SK-N-SH (cell line): ENCODE measurements at regions not wholly inside any gene's neighbourhood (a gene's known extent, or its start where the extent isn't known, plus 50 kb on each side); places are given as distances from the start of the nearest gene placed in this dataset.

Experiments used
- CTCF ChIA-PET: fragments of 300-600, 350-600 bp; formaldehyde crosslinking; extraction: SDS; loops from one replicate; lab custom pipeline; 2021; lab: Yijun Ruan, JAX
- POLR2A ChIA-PET: fragments of 350-600 bp; sonication (Branson Sonifier 250); formaldehyde crosslinking; extraction: SDS; loops from one replicate; lab custom pipeline; 2020; ENCODE audit warnings: antibody characterized with exemption, inconsistent platforms; lab: Yijun Ruan, JAX
- DNase-seq: peaks from one replicate; pipeline ENCODE4 v3.0.0; 2012
- H2AFZ ChIP-seq: fragments of 200-600 bp; sonication (generic); 2 replicates; pipeline ENCODE4 v1.8.1; 2016; ENCODE audit warnings: antibody characterized with exemption, mild to moderate bottlenecking, low read depth
- H3F3A ChIP-seq: fragments of 200-600 bp; sonication (generic); replicated peaks from 2 replicates; pipeline ENCODE3; 2016; ENCODE audit warnings: antibody characterized with exemption, mild to moderate bottlenecking; ENCODE audit not compliant: insufficient read depth
- H3K27ac ChIP-seq, 2 experiments: fragments of 200-500 bp in 1 of 2; fragments of 200-600 bp in 1 of 2; sonication (Bioruptor generic) in 1 of 2; sonication (generic), shearing (Covaris generic) in 1 of 2; 2 replicates each; pipeline versions ENCODE4 v1.5.1 to v1.6.1; 2014 to 2016; ENCODE audit warnings: low read depth in 2 of 2, inconsistent platforms in 1 of 2, low read length in 1 of 2, mild to moderate bottlenecking in 1 of 2, mixed read lengths in 1 of 2
- H3K27me3 ChIP-seq: fragments of 200-600 bp; sonication (generic), shearing (Covaris generic); 2 replicates; pipeline ENCODE4 v1.6.1; 2016; ENCODE audit warnings: mixed run types; ENCODE audit not compliant: insufficient read depth
- H3K36me3 ChIP-seq, 2 experiments: fragments of 200-500 bp in 1 of 2; fragments of 200-600 bp in 1 of 2; sonication (Bioruptor generic) in 1 of 2; sonication (generic) in 1 of 2; replicated peaks in 1 of 2; 2 replicates each; pipeline versions ENCODE3 to v1.5.1; 2014 to 2016; ENCODE audit warnings: low read length in 1 of 2, mild to moderate bottlenecking in 1 of 2; ENCODE audit not compliant: insufficient read depth in 2 of 2, control insufficient read depth in 1 of 2
- H3K4me1 ChIP-seq, 2 experiments: fragments of 200-500 bp in 1 of 2; fragments of 200-600 bp in 1 of 2; sonication (Bioruptor generic) in 1 of 2; sonication (generic), shearing (Covaris generic) in 1 of 2; 2 replicates each; pipeline versions ENCODE4 v1.5.1 to v1.6.1; 2014 to 2016; ENCODE audit warnings: low read depth in 1 of 2, low read length in 1 of 2, mixed run types in 1 of 2; ENCODE audit not compliant: insufficient read depth in 2 of 2, control insufficient read depth in 1 of 2
- H3K4me2 ChIP-seq: fragments of 200-600 bp; sonication (generic), shearing (Covaris generic); 2 replicates; pipeline ENCODE4 v1.6.1; 2017; ENCODE audit warnings: mixed run types
- H3K4me3 ChIP-seq, 2 experiments: fragments of 200-500 bp in 1 of 2; fragments of 200-600 bp in 1 of 2; sonication (Bioruptor generic) in 1 of 2; sonication (generic), shearing (Covaris generic) in 1 of 2; 2 replicates each; pipeline versions ENCODE4 v1.5.1 to v1.8.1; 2014 to 2016; ENCODE audit warnings: low read depth in 2 of 2, inconsistent platforms in 1 of 2, low read length in 1 of 2, mild to moderate bottlenecking in 1 of 2, mixed read lengths in 1 of 2, moderate library complexity in 1 of 2
- H3K79me2 ChIP-seq: fragments of 200-600 bp; sonication (generic); 2 replicates; pipeline ENCODE4 v1.8.1; 2017; ENCODE audit warnings: mild to moderate bottlenecking; ENCODE audit not compliant: insufficient read depth
- H3K9ac ChIP-seq: fragments of 200-600 bp; sonication (generic); 2 replicates; pipeline ENCODE4 v1.6.1; 2017; ENCODE audit warnings: mixed run types
- H3K9me2 ChIP-seq: fragments of 200-600 bp; sonication (generic); 2 replicates; pipeline ENCODE4 v1.6.1; 2017; ENCODE audit warnings: mixed run types
- H3K9me3 ChIP-seq: fragments of 200-600 bp; sonication (generic); 2 replicates; pipeline ENCODE4 v1.6.1; 2017; ENCODE audit warnings: mixed run types, mild to moderate bottlenecking, moderate library complexity
- H4K20me1 ChIP-seq: fragments of 200-600 bp; sonication (generic); 2 replicates; pipeline ENCODE4 v1.6.1; 2017; ENCODE audit warnings: mild to moderate bottlenecking, mixed run types; ENCODE audit not compliant: insufficient read depth
- CHD2 ChIP-seq: fragments of 150-350 bp; IDR thresholded peaks from 2 replicates; pipeline ENCODE4 v1.6.1; 2018; ENCODE audit warnings: low read length; ENCODE audit not compliant: partially characterized antibody
- EP300 ChIP-seq, 2 experiments: IDR thresholded peaks; 2 replicates each; pipeline versions ENCODE4 v1.4.0 to v1.6.1; 2012; ENCODE audit warnings: borderline replicate concordance in 1 of 2, low read depth in 1 of 2, low read length in 1 of 2
- EZH2phosphoT487 ChIP-seq: fragments of 200-600 bp; sonication (generic); IDR thresholded peaks from 2 replicates; pipeline ENCODE4 v1.6.1; 2017; ENCODE audit warnings: low read depth, mixed run types, mild to moderate bottlenecking, antibody characterized with exemption, moderate library complexity, borderline replicate concordance
- FOSL2 ChIP-seq: IDR thresholded peaks from 2 replicates; pipeline ENCODE4 v1.4.0; 2012; ENCODE audit warnings: low read depth, mild to moderate bottlenecking, moderate library complexity, borderline replicate concordance
- FOXJ3 ChIP-seq: sonication (generic); formaldehyde crosslinking; IDR thresholded peaks from 2 replicates; pipeline ENCODE4 v1.5.1; 2020; ENCODE audit warnings: mild to moderate bottlenecking, missing genetic modification reagents
- FOXM1 ChIP-seq: IDR thresholded peaks from 2 replicates; pipeline ENCODE4 v1.4.0; 2012; ENCODE audit warnings: low read depth, mild to moderate bottlenecking
- GATA2 ChIP-seq: sonication (generic); formaldehyde crosslinking; IDR thresholded peaks from 2 replicates; pipeline ENCODE4 v1.5.0; 2020; ENCODE audit warnings: mild to moderate bottlenecking, missing genetic modification reagents
- JUND ChIP-seq: IDR thresholded peaks from 2 replicates; pipeline ENCODE4 v1.4.0; 2012
- MAX ChIP-seq: IDR thresholded peaks from 2 replicates; pipeline ENCODE4 v1.4.0; 2012; ENCODE audit warnings: low read depth
- NFIC ChIP-seq: IDR thresholded peaks from 2 replicates; pipeline ENCODE4 v1.4.0; 2012; ENCODE audit warnings: borderline replicate concordance
- POLR2AphosphoS5 ChIP-seq: IDR thresholded peaks from 2 replicates; pipeline ENCODE4 v1.6.1; 2012; ENCODE audit warnings: low read depth, low read length
- RAD21 ChIP-seq: IDR thresholded peaks from 2 replicates; pipeline ENCODE4 v1.6.1; 2012; ENCODE audit warnings: mild to moderate bottlenecking, low read length
- RCOR1 ChIP-seq: fragments of 150-350 bp; IDR thresholded peaks from 2 replicates; pipeline ENCODE4 v1.6.1; 2017; ENCODE audit warnings: antibody characterized with exemption, low read length
- REST ChIP-seq: IDR thresholded peaks from 2 replicates; pipeline ENCODE4 v1.6.1; 2012; ENCODE audit warnings: mild to moderate bottlenecking, low read depth, low read length, moderate library complexity
- RXRA ChIP-seq: IDR thresholded peaks from 2 replicates; pipeline ENCODE4 v1.4.0; 2012; ENCODE audit warnings: low read depth, mild to moderate bottlenecking, borderline replicate concordance
- SMC3 ChIP-seq: IDR thresholded peaks from 2 replicates; pipeline ENCODE4 v1.6.1; 2012; ENCODE audit warnings: low read depth, low read length, improper control_type of control experiment
- TAF1 ChIP-seq: IDR thresholded peaks from 2 replicates; pipeline ENCODE4 v1.6.1; 2012; ENCODE audit warnings: low read depth, mild to moderate bottlenecking, low read length, moderate library complexity, borderline replicate concordance
- TEAD4 ChIP-seq: IDR thresholded peaks from 2 replicates; pipeline ENCODE4 v1.4.0; 2012; ENCODE audit warnings: mild to moderate bottlenecking, borderline replicate concordance; ENCODE audit not compliant: insufficient read depth
- USF2 ChIP-seq: fragments of 150-350 bp; IDR thresholded peaks from 2 replicates; pipeline ENCODE4 v1.6.1; 2017; ENCODE audit warnings: antibody characterized with exemption, low read length, low read depth, borderline replicate concordance
- WGBS: methylation state at CpG from one replicate; pipeline ENCODE4 v1.1.6; 2017; ENCODE audit warnings: low lambda C conversion rate; 5-methylcytosine and 5-hydroxymethylcytosine counted together

- no peaks in the 10 kb centered on the region for H3K4me1 ChIP-seq
- H3K79me2 ChIP-seq: no peaks in the 10 kb centered on the region
- no peak overlapping the region for H3K4me3 ChIP-seq
- H3K27me3 ChIP-seq: no peaks in the 10 kb centered on the region
- WGBS: 40% methylated on average over 5 of the region's 17 CpGs
- no peaks in the 10 kb centered on the region for H3F3A ChIP-seq
- H3K9me2 ChIP-seq: no peaks in the 10 kb centered on the region
- TF ChIP-seq NFIC (no peak), FOXJ3 (no peak), FOSL2 (no peak), RXRA (no peak), TAF1 (no peak), TEAD4 (no peak), CHD2 (no peak), RAD21 (no peak), MAX (no peak), SMC3 (no peak), POLR2AphosphoS5 (no peak), GATA2 (no peak), EZH2phosphoT487 (no peak), JUND (no peak), USF2 (no peak), REST (no peak), RCOR1 (no peak), FOXM1 (no peak), EP300 (IDR thresholded peaks at IDR 0.05; ENCODE audit: borderline replicate concordance in 1 of 2, low read depth in 1 of 2, low read length in 1 of 2) (no peak)
- no peak for DNase-seq
- no peaks in the 10 kb centered on the region for H3K9me3 ChIP-seq
- POLR2A ChIA-PET: no interaction called here
- no peak overlapping the region for H3K27ac ChIP-seq
- H3K9ac ChIP-seq: no peak overlapping the region
- no peaks in the 10 kb centered on the region for H3K36me3 ChIP-seq
- no peaks in the 10 kb centered on the region for H4K20me1 ChIP-seq
- CTCF ChIA-PET: interaction anchor here (1.1 to 1.4 kb wide), 2 partner anchors 23 to 207 kb away, joined by 3 to 4 read pairs; no protein-coding TSS in a partner anchor
- no peak overlapping the region for H3K4me2 ChIP-seq
- H2AFZ ChIP-seq: no peak overlapping the region
Observed at GRCh38 chr10:124182088-124182541, 88.7 kb upstream of the CHST15 start.
